GM21619 (cell line): ENCODE measurements at regions not wholly inside any gene's neighbourhood (a gene's known extent, or its start where the extent isn't known, plus 50 kb on each side); places are given as distances from the start of the nearest gene placed in this dataset.
A peak's percentile ranks its signal among the peaks of the same experiment; 100 is the strongest.

Experiments
- ATAC-seq: cut with Tn5 transposase; IDR thresholded peaks from one replicate; pipeline ENCODE4 v1.9.1; 2021; ENCODE audit not compliant: unreplicated experiment

DNA sequence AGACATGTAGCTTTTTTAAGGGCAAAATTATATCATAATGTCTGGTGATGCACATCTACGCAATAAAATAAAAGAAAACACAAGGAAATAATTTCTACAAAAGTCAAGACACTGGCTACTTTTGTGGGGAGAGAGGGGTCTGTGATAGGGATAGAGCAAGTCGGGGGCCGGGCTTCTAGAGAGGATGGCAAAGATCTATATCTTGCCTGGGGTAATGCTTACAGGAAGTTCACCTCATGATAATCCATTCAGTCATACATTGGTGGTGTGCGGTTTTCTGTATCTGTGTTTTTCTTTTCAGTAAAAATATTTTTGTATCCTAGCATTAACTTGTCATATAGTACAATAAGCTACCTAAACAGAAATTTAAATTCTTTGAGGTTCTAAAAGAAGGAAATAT lies 178.8 kb downstream of the ARRDC4 start:
- no peak for ATAC-seq

DNA sequence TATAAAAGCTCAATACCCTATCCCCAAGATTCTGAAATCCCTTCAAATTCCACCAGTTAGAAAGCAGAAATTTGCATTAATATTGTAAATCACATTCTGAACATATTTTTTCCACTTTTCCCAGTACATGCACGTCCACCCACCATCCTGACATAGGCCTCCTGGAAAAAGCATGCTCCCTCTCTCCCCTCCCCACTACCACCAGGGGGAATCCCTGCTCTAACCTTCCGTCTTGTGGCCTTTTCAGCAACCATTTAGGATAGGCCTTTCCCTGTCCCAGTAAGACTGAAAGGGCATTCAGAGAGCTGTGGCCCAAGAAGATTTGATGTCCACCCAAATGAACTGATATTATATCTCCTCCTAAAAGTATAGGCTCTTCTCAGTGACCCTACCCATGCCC lies 182.1 kb downstream of the ARRDC4 start:
- ATAC-seq = no peak

- no peak for ATAC-seq
Measured at GRCh38 chr15:98143116-98143515, 182.6 kb downstream of the ARRDC4 start.

- ATAC-seq = no peak
Measured at GRCh38 chr15:98144388-98144787, 183.9 kb downstream of the ARRDC4 start.

- no peak for ATAC-seq
Measured at GRCh38 chr15:98146031-98146820, 185.7 kb downstream of the ARRDC4 start.

DNA sequence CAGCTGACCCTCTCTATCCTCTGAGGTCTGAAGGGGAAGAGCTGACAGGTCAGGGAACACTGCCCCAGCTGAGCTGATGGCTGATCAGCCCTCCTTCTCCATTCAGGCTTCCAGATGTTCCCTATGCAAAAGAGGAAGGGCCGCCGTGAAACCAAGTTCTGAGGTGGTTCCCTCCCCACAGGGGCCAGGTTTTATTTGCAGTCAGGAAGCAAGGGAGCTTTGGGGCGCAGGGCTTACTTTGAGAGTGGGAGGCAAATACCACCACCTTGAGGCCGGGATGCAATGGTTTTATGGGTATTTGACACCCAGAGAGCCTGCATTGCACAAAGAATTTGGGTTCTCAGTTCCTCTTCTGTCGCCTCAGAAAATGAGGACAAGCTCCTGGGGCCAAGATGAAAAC lies 186.9 kb downstream of the ARRDC4 start:
- ATAC-seq = peak; percentile 43

GRCh38 chr15:98150084-98150483 lies 189.6 kb downstream of the ARRDC4 start:
- ATAC-seq = no peak

GRCh38 chr15:98150536-98150935 lies 190.0 kb downstream of the ARRDC4 start:
- ATAC-seq = no peak

DNA sequence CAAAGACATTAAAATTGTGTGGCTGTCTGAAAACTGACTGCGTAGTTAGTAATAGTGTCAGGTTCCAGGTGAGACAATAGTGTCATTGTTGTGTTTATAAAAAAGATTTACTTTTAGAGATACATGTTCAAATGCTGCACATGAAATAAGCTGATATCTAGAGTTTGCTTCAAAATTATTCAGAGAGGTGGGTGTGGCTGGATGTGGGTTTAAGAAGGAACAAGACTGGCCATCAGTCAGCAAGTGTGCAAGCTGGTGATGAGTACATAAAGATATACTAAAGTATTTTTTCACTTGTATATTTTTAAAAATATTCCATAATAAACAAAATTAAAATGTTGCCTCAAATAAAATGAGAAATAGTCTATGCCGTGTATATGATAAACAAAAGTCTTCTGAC lies 190.6 kb downstream of the ARRDC4 start:
- ATAC-seq = no peak

DNA sequence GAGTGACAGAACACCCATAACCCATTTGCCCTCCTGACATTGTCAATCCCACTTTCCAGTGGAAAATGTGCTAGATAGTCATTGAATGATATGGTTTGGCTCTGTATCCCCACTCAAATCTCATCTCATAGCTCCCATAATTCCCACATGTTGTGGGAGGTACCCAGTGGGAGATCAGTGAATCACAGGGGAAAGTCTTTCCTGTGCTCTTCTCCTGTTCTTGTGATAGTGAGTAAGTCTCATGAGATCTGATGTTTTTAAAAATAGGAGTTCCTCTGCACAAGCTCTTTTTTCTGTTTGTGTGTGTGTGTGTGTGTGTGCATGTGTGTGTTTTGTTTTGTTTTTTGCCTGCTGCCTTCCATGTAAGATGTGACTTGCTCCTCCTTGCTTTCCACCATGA lies 191.7 kb downstream of the ARRDC4 start:
- ATAC-seq = no peak

- no peak for ATAC-seq
Measured at GRCh38 chr15:98154863-98155262, 194.4 kb downstream of the ARRDC4 start.

DNA sequence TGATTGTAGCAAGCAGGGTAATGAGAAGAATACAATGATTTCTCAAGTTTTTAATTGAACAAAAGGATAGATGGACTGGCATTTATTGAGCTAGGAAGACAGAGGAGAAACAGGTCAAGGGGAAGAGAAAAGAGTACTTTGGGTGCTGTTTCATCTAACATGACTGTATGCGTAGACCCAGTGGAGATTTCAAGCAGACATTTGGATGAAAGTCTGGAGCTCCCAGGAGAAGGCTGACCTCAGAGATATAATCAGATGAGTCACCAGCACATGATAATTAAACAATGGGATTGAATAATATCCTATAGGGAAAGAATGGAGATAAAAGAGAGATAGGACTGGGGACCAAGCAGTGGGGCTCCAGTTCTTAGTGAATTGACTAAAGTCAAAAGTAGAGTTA lies 194.9 kb downstream of the ARRDC4 start:
- no peak for ATAC-seq

DNA sequence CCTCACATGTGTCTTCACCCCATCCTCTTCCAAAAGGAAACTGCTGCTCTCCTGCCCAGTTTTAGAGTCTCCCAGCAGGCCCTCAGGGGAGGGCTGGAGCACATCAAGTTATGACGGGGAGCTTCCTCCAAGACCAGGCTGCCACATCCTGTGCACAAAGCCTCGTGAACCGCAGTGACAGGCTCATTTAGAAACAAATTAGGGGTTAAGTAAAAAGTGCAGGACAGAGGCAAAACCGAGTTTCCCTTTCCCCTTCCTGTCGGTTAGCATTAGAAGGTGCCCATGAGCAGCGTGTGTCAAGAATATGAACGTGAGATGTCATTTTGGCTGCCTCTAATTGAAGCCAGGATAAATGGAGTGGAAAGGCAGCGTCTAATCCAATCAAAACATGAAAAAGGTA lies 199.7 kb downstream of the ARRDC4 start:
- peak; percentile 99 for ATAC-seq

- ATAC-seq = no peak
Measured at GRCh38 chr15:98163319-98164045, 203.0 kb downstream of the ARRDC4 start.

DNA sequence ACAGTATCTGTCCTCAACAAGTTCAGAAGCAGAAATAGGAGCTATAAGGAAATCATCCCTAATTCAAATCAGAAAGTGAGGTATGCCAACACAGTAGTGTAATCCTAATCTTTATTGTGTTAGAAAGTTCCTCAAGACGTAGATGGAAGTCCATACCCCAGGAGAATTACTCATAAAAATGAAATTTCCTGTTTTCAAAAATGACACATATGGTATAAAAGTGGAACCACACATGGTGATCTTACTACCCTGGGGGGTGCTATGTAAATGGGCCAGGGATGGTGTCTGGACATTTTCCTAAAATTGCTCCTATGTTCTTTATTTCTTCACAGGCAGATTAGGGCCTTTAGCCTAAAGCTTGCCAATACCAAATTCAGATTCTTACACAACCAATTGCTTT lies 204.1 kb downstream of the ARRDC4 start:
- no peak for ATAC-seq

- ATAC-seq = no peak
Measured at GRCh38 chr15:98164986-98165385, 204.5 kb downstream of the ARRDC4 start.

GRCh38 chr15:98167722-98168268 lies 207.3 kb downstream of the ARRDC4 start:
- ATAC-seq = no peak

GRCh38 chr15:98169551-98169950 lies 209.0 kb downstream of the ARRDC4 start:
- ATAC-seq = no peak

GRCh38 chr15:98174286-98174685 lies 213.8 kb downstream of the ARRDC4 start:
- ATAC-seq = no peak

GRCh38 chr15:98174841-98175240 lies 214.3 kb downstream of the ARRDC4 start:
- ATAC-seq = no peak

DNA sequence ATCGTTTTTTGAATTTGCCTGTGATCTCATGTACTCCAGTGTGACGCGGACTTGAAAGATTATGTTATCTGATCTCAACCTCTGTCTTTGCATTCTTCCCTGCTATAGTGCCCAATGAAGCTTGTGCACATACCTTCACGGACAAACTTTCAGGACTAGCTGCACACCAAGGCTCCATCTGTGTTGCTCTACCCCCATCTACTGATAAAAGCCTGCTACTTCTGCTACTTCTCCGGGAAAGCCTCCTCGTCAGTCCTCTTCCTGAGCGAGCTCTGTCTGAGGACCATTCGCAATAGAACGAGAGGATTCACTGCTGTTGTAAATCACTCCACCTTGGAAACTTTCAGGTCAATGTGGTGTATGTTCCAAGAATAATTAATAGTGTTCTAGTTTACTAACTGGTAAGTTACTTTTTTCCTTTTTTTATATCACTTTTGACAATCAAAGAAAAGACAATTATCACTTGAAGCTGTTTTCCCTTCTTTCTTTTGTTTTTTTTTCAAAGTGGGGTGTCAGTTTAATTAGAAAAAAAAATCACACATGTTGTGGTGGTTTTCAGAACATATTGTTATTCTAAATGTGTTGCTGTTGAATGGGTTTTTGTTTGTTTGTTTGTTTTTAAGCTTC lies 217.6 kb downstream of the ARRDC4 start:
- ATAC-seq = peak; percentile 90

- no peak for ATAC-seq
Measured at GRCh38 chr15:98178861-98179260, 218.4 kb downstream of the ARRDC4 start.
